HG03066 (cell line): ENCODE measurements at regions not wholly inside any gene's neighbourhood (a gene's known extent, or its start where the extent isn't known, plus 50 kb on each side); places are given as distances from the start of the nearest gene placed in this dataset.

Experiments
- ATAC-seq: cut with Tn5 transposase; IDR thresholded peaks from one replicate; pipeline ENCODE4 v1.9.1; 2021; ENCODE audit warnings: low read depth; ENCODE audit not compliant: unreplicated experiment

DNA sequence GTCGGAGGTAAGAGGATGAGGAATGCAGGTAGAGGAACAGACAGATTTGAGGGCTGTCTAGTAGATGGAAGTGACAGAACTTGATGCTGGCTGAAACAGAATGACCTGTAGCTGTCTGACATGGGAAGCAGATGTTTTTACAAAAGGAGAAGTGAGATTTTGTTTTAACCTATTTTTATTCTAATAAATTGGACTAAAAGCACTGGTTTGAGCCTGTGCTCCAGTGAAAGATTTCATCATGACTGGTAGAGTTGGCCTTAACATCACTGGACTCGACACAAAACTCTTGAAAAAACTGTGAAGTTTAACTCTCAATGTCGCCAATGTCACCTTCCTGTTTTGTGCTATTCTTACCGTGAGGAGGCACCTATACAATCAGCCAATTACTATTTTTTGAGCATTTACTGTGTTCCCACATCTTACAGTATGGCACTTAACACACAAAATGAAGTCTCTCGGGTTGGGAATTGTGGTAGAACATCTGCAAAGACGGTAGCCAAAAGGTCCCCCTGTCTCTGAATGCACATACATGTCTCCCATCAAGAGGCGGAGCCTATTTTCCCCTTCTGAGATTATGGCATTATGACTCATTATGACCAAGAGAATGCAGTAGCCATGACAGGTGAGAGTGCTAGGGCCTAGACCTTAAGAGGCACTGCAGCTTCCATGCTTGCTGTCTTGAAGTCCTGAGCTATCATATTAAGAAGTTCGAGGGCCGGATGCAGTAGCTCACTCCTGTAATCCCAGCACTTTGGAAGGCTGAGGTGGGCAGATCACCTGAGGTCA lies 93.2 kb downstream of the FOXF2 start:
- peak; percentile 87 for ATAC-seq

DNA sequence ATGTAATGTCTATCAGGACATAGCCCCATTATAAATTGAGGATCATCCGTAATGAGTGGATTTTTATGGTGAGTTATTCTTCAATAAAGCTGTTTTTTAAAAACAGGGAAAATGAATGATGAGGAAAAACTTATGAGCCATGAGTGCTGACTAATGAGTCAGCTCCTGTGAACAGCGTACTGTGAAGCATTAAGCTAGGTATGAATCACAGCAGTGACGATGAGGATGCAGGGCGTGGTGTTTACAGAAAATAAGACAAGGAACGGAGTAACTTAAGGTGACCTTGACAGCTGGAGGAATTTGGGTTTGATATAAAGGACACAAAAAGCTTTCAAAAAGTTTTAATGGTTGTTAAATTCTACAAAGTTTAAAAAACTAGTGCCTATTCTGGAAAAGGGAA lies 96.3 kb downstream of the FOXF2 start:
- ATAC-seq, result no peak

DNA sequence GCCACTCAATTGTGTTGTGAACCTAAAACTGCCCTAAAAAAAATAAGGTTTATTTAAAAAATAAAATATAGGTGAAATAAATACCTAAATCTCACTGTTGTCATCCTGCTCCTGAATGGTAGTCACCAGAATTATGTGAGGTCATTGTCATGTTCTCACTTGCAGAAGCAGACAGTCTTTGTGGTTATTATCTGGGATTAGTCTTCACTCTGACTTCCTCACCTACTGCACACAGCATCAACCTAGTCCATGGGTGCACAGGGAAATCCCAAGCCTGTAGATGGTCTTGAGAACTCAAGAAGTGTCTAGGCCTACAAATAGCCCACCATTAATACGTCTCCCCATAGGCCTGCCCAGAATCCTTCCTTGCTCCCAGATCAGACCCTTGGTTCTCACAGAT lies 97.0 kb downstream of the FOXF2 start:
- ATAC-seq, result no peak

DNA sequence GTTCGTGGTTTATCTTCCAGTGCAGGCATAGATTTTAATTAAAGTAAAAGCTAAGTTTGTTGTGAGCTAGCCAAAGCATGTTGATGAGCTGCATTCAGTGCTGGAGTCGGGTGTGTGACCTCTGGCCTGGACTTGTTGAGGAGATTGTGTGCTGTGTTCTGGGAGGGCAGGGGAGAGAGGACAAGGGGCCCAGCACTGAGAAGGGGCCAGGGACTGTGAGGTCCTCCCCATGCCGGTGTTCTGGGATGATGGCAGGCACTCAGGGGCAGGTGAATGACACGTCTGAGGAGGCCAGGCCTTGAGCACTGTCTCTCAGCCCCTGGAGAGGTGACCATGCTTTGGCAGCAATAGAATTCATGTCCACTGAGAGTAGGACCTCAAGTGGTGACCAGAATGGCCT lies 97.9 kb downstream of the FOXF2 start:
- ATAC-seq, result no peak

DNA sequence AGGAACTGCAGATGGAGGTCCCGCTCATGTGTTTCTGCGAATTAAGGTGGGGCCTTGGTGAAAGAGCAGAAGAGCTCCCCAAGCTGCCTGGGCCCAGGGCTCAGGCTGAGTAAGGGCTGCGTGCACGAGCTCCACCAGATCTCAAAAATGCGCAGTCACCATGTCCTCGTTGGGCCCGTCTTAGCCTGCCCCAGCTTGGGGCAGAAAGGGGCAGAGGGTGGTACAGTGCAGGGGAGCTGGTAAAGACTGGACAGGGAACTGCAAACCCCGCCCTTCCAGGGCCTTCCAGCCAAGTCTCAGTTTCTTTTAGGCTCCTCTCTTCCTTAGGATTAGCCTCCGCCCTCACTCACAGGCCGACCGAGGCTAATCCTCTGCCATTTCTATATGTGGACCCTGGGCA lies 101.6 kb downstream of the FOXF2 start:
- ATAC-seq, result no peak

DNA sequence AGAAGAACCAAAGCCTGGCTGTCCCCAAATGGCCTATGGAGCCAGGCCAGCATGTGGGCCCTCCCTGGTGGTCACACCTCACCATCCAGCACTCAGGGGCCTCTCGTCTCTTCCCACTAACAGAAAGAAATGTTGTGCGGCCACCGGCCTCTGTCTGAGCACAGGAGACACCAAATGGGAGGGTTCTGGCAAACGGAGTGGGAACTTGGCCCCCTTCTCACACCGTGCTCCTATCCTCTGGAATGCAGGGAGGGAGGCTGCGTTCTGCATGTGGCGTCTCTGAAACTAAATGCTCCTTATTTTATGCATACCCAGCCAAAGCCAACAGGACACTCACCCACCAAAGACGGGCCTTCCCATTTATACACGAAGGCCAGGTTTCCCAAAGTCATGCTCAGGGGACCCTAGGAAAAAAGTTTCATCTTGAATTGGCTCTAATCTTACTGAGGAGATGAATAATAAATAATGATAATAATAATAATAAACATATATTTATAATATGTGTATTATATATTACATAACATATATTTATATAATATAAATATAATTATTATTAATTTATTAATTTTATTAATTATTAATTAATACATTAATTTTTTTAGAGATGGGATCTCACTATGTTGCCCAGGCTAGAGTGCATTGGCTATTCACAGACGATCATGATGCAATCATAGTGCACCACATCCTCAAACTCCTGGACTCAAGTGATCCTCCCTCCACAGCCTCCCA lies 102.4 kb downstream of the FOXF2 start:
- no peak for ATAC-seq

DNA sequence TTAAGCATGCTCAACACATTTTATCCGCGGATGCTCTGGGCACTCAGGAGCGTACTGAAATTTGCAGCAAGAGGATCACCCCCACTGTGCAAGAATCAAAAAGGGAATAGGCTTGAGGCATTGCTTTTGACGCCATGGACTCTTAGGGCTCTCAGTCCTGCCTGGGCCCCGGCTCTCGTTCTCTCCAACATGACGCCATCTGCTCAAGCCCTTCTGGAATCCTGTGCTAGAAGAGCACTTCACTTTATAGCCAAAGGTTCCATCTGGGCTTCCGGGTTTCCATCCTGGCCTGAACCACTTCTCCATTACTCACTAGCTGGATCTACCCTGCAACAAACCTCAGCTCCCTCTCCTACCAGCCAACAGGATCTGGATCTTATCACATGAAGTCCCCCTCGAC lies 105.3 kb downstream of the FOXF2 start:
- ATAC-seq, result no peak

DNA sequence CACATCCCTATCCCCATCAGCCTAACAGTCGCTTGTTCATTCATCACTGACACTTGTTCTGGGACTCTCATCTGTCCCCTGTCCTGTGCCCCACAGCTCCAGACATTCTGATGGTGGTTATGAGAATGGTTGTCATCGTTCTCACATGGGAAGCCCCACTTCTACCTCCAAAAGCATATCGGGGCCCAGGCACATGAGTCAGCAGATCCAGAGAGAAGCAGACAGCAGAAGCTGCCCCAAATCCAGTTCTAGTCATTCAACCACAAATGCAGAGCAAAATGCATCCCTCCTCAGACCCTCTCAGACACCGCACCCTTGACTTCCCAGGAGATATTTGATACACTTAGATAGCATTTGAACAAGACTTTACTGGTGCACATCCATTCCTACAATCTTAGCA lies 106.0 kb downstream of the FOXF2 start:
- ATAC-seq, result no peak

DNA sequence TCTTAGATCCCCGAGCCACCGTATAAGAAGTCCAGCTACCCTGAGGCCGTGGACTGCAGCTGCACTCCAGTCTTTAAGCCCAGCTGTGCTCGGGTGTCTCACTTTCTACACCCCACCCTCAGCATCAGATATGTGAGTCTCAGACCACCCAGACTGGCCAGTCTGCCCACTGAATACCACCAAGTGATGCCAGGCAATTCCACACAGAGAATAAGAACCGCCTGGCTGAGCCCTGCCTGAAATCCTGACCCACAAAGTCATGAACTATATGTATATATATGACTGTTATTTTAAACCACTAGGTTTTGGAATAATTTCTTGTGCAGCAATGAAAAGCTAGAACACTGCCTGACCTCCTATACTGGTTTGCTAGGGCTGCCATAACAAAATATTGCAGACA lies 106.7 kb downstream of the FOXF2 start:
- ATAC-seq, result no peak

DNA sequence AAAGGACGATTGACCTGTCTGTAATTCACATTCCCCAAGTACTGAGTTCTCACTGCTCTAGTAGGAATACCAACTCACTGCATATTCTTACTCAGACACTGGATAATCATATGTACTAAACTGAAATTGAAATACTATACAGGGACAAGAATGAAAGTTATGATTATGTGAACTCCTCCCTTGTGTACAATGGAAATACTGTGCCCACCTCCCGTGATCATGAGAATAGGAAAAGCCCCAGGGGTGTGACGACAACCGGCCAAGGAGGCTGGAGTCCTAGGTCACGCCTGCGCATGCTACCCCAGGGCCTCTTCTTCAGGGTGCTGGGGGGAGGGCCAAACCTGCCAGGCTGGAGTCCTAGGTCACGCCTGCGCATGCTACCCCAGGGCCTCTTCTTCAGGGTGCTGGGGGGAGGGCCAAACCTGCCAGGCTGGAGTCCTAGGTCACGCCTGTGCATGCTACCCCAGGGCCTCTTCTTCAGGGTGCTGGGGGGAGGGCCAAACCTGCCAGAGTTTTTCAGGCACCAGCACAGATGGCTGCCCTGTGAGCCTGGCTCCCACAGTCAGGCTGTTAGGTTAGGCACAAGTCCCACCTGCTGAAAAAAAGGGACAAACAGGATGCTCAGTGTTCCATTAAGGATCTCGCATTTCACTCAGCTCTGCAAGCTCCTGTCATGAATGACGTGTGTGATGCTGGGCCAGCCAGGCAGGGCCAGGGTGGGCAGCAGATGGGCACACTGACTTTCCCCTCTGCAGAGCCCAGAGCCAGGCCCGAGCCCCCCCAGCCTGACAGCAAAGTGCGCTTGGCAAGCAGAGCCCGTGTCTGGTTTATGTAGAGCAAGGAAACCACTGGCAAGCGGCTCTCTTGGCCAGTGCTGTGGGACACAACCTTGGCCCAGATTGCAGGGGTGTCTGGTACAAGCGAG lies 107.7 kb downstream of the FOXF2 start:
- ATAC-seq, result no peak

DNA sequence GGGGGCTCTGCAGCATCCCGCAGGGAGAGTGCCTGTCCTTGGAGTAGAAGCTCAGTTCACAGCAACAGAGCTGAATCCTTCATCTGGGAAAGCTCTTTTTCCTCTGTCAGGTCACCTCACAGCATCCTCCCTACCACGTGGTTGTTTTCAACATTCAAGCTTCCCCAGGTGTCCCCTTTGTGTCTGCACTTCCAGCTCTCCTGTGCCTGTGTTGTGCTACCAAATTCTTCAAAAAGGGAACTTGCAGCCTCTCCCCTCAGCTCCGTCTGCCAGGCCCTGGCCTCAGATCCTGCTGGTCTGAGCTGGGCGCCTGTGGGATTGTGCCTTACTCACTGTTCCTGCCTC lies 108.4 kb downstream of the FOXF2 start:
- no peak for ATAC-seq

DNA sequence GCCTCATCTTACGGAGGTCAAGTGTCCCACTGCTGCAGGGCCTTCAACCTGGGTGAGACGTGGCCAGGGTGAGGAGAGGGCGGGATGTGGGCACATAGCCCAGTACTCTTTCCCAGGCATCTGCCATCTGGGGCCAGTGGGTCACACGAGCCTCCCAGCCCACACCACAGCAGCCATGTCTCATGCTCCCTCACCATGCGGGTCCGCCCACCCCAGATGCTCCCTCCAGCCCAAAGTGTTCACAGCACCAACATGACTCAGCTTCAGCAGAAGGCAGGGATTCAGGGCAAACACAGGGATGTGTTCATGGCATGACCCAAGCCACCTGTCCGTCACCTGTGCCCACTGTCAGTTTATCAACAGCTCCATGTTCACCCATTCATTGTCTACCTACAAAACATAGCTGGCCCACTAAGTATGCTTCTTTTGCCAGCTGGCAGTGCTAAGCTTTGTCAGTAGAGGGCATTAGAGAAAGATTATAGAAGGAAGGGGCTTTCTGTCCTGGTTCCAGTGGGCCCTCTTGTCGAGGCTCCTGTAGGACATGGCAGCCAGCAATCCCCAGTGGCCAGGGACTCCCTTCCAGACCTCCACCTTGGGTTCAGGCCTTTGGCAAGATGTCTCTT lies 109.2 kb downstream of the FOXF2 start:
- no peak for ATAC-seq

DNA sequence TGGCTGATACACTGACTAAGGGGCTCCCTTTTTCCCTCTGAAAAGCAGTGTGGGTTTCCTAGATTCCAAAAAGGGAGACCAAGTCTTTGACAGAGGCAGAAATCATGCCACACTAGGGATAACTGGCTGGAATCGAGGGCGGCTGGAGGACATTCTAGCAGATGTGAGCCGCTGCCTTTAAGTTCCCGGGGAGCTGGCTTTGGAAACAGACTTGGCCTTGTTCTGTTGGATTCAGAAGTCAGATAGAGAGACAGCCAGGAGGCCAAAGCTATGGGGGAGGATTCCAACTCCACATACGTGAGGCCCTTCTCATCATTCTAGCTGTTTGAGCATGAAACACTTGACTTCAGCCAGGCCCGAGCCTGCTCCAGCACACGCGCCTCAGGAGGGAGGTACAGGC lies 109.9 kb upstream of the FOXC1 start:
- ATAC-seq, result no peak

DNA sequence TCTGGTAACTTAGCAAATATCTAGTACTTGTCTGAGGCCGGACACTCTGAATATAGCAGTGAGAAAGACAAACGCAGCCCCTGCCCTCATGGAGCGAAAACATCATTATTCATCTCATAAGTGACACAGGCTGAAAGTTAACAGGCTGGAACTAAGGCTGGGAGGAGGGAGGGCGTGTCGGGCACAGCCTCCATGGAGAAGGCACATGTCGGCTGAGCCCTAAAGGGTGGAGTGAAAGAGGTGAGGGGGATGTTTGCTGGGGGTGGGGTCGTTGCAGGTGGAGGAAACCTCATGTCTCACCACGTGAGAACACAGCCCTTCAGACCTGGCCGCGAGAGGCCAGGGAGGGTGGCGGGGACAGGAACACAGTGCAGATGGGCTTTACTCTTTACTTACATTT lies 108.8 kb upstream of the FOXC1 start:
- no peak for ATAC-seq

DNA sequence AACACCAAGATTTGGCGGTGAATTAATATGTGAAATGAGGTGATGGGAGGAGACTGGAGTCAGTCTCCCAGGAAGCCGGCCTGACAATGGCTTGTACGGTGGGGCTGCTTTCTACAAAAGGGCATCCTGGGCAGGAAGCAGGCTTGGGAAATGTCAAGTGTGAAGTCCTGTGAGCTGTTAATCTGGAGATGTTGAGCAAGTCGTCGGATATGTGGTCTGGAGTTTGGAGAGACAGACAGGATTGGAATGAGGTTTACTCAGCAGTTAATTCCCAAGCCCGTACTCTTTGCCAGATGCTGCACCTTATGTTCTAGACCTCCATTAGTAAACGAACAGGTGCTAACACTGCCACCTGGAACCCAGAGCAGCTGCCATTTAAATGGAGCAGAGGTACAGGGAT lies 107.7 kb upstream of the FOXC1 start:
- no peak for ATAC-seq

DNA sequence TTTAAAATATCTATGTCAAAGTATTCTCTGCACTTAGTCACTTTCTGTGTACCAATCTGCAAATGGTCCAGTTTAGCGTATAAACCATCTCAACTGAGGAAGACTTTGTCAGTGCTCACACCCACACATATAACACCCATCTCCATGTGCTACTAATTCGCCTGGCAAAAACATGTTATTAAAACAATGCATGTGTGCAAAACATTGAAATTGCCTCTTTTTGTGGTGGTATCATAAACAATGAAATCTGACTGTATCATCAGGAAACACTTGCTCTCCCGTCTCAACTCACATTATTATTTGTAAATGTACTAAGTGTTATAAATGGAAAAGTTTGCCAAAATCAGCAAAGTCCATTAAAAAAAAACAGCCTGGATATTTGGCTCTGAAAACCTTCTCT lies 105.9 kb upstream of the FOXC1 start:
- ATAC-seq, result no peak

DNA sequence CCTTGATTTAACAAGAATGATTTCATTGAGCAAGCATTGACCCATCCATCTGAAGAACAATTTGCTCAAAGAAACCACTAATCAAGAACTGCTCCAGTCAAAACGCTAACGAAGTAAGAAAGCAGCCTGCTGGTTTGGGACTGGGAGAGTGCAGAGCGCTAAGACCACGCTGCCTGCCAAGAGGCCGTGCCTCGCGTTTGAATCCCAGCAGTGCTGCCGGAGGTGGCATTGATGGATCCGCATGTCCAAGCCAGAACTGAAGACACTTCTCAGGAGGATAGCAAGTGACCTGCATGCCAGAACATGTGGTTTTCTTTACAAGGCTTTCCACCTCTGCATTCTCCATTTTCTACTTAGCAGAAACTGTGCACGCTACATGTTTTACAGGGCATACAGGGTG lies 105.2 kb upstream of the FOXC1 start:
- ATAC-seq, result no peak

DNA sequence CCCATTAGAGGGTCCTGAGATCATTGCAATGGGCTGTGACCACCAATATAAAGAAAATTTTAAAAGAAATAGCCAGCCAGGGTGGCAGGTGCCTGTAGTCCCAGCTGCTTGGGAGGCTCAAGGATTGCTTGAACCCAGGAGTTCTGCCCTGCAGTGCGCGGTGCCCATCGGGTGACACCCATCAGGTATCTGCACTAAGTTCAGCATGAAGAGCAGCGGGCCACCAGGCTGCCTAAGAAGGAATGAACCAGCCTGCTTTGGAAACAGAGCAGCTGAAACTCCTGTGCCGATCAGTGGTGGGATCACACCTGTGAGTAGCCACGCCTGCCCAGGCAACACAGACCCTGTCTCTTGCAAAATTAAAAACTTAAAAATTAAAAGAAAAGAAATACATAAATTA lies 102.5 kb upstream of the FOXC1 start:
- ATAC-seq, result no peak

DNA sequence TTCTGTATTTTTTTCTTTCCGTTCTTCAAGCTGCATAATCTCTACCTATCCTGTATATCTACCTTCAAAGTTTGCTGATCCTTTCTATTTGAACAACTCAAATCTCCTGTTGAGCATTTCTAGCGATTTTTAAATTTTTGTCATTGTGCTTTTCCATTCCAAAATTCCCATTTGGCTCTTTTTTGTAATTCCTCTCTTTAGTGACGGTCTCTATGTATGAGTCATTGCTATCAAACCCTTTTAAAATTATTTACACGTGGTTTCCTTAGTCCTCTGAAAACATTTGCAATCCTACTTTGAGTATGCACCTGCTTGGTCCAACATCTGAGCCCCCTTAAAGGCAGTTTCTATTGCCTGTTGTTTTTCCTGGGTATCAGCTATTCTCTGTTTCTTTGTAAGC lies 100.5 kb upstream of the FOXC1 start:
- no peak for ATAC-seq

DNA sequence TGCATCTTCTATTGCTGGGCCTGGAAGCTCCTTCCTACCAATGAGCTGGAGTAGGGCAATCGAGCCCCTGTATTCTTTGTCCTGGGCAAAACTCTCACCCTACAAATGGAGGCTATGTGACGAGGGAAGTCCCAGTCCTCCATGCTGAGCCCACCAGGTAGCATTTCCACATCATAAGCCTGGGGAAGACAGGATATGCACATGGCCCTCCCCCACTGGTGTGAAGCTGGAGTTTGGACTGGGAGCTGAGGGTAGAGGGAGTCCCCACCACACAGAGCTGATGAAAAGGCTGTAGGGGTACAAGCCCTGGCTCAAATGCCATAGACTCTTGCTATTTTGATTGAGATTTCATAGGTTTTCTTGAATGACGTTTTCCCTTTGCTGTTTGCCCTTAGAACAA lies 99.5 kb upstream of the FOXC1 start:
- no peak for ATAC-seq

DNA sequence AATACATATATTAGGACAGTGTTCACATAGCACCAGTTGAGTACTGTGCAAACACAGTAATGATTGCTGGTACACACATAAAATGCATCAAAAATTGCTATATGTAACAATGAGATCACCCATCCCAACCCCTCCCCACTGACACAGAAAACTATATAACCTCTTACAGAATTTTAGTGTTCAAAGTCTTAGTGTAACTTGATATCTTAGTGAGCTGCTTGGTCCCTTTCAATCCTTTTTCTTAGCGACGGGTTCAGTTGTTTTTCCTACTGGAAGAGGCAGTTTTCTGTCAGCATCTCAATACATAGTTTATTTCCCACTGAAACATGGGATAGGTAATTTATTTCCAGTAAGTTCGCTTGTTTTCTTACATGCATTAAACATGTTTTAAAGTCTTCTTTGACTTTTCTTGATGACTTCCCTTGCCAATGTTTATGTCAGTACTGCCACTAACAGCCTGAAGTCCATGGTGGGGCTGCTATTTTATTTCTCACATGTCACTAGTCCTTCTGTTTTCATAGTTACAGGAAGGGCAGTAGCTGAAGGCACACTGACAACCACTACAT lies 96.4 kb upstream of the FOXC1 start:
- ATAC-seq, result no peak
